HL-60 (cell line): ENCODE measurements at regions not wholly inside any gene's neighbourhood (a gene's known extent, or its start where the extent isn't known, plus 50 kb on each side); places are given as distances from the start of the nearest gene placed in this dataset.

ENCODE experiments used
- CTCF ChIP-seq: IDR thresholded peaks from one replicate; pipeline ENCODE4 v1.5.1; 2011; ENCODE audit warnings: low read length, control low read depth, inconsistent platforms; ENCODE audit not compliant: insufficient read depth
- GABPA ChIP-seq: IDR thresholded peaks from 2 replicates; pipeline ENCODE4 v1.6.1; 2012; ENCODE audit warnings: low read depth
- POLR2AphosphoS5 ChIP-seq: IDR thresholded peaks from 2 replicates; pipeline ENCODE4 v1.6.1; 2012; ENCODE audit warnings: low read depth
- REST ChIP-seq: IDR thresholded peaks from 2 replicates; pipeline ENCODE4 v1.6.1; 2012; ENCODE audit warnings: low read depth; ENCODE audit not compliant: insufficient replicate concordance
- SPI1 ChIP-seq: IDR thresholded peaks from 2 replicates; pipeline ENCODE4 v1.6.1; 2012; ENCODE audit warnings: low read depth, mild to moderate bottlenecking, borderline replicate concordance

GRCh38 chr18:41644466-41644865 is 310.6 kb upstream of the PIK3C3 start:
- no peak for TF ChIP-seq CTCF
- no peak for TF ChIP-seq POLR2AphosphoS5
- no peak for TF ChIP-seq REST
- no peak for TF ChIP-seq GABPA
- TF ChIP-seq SPI1 = peak; percentile 98
